ENCODE measurements at regions not wholly inside any gene's neighbourhood (a gene's known extent, or its start where the extent isn't known, plus 50 kb on each side); places are given as distances from the start of the nearest gene placed in this dataset.
A peak's percentile ranks its signal among the peaks of the same experiment; 100 is the strongest.

DNA sequence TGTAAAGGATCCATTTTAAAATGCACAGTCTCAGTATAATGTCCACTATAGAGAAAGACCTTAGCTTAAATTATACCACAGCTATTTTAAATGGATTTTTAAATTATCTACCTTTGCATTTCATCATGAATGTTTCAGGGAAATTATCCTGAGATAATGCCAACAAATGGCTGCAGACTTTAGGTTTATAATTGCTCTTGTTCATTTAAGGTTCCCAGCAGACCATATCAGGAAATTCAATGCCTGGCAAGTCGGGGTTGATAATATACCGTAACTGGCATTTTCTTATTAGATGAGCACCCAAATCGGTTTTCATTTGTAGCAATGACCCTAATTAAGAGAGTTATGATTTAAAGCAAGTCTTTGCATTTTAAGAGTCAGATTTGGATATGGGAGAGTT, 227.1 kb upstream of the ARRDC4 start:
- H3F3A ChIP-seq (ENCODE audit: insufficient read depth, low read length) = no peaks in the 10 kb centered on the region
- TF ChIP-seq EZH2 (optimal IDR thresholded peaks at IDR 0.05; ENCODE audit: low read depth, low read length) (no peak), EZH2phosphoT487 (IDR thresholded peaks at IDR 0.05; ENCODE audit: low read length) (no peak)
- TF ChIP-seq, protein P1, sequence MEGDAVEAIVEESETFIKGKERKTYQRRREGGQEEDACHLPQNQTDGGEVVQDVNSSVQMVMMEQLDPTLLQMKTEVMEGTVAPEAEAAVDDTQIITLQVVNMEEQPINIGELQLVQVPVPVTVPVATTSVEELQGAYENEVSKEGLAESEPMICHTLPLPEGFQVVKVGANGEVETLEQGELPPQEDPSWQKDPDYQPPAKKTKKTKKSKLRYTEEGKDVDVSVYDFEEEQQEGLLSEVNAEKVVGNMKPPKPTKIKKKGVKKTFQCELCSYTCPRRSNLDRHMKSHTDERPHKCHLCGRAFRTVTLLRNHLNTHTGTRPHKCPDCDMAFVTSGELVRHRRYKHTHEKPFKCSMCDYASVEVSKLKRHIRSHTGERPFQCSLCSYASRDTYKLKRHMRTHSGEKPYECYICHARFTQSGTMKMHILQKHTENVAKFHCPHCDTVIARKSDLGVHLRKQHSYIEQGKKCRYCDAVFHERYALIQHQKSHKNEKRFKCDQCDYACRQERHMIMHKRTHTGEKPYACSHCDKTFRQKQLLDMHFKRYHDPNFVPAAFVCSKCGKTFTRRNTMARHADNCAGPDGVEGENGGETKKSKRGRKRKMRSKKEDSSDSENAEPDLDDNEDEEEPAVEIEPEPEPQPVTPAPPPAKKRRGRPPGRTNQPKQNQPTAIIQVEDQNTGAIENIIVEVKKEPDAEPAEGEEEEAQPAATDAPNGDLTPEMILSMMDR (IDR thresholded peaks at IDR 0.05; ENCODE audit: low read length) = no peak
- H3K9me2 ChIP-seq (replicated peaks; ENCODE audit: insufficient read depth, low read length) = no peaks in the 10 kb centered on the region
- no peak overlapping the region for H3K9ac ChIP-seq (ENCODE audit: low read length)
- H3K27me3 ChIP-seq (replicated peaks; ENCODE audit: insufficient read depth, low read length) = no peaks in the 10 kb centered on the region
- no peaks in the 10 kb centered on the region for H3K4me1 ChIP-seq (ENCODE audit: low read length)
- no peaks in the 10 kb centered on the region for H3K9me3 ChIP-seq (replicated peaks; ENCODE audit: insufficient read depth, low read length)
- no peak for DNase-seq
- H4K20me1 ChIP-seq (ENCODE audit: insufficient read depth, low read length) = no peaks in the 10 kb centered on the region
- no peak overlapping the region for H3K4me3 ChIP-seq (ENCODE audit: low read length)
- no peaks in the 10 kb centered on the region for H3K79me2 ChIP-seq (ENCODE audit: low read length)
- H2AFZ ChIP-seq (ENCODE audit: low read length) = no peak overlapping the region
- H3K4me2 ChIP-seq (ENCODE audit: low read depth, low read length) = no peak overlapping the region
- H3K36me3 ChIP-seq (replicated peaks; ENCODE audit: insufficient read depth, low read length) = no peaks in the 10 kb centered on the region
- no peak overlapping the region for H3K27ac ChIP-seq (ENCODE audit: low read length)

DNA sequence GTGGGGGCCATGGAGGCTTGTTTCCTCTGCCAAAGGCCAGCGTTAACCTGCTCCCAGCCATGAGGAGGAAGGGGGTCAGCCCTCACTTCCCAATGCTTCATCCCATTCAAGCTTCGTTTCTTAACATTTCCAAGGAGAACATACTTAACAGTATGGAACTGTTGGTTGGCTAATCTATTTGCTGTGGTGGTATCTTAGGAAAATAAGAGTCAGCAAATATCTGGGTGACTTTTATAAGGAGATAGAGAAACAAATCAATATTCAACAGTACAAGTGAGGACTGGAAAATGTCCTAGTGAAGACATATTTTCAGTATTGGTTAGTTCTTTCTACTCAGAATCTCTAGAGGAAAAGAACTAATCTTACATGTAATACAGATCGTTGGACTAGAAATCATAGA, 223.8 kb upstream of the ARRDC4 start:
- no peak overlapping the region for H3K4me2 ChIP-seq (ENCODE audit: low read depth, low read length)
- no peaks in the 10 kb centered on the region for H3K9me3 ChIP-seq (replicated peaks; ENCODE audit: insufficient read depth, low read length)
- no peaks in the 10 kb centered on the region for H3K27me3 ChIP-seq (replicated peaks; ENCODE audit: insufficient read depth, low read length)
- no peaks in the 10 kb centered on the region for H4K20me1 ChIP-seq (ENCODE audit: insufficient read depth, low read length)
- no peak overlapping the region for H2AFZ ChIP-seq (ENCODE audit: low read length)
- no peaks in the 10 kb centered on the region for H3K36me3 ChIP-seq (replicated peaks; ENCODE audit: insufficient read depth, low read length)
- no peaks in the 10 kb centered on the region for H3F3A ChIP-seq (ENCODE audit: insufficient read depth, low read length)
- no peaks in the 10 kb centered on the region for H3K79me2 ChIP-seq (ENCODE audit: low read length)
- H3K27ac ChIP-seq (ENCODE audit: low read length) = no peak overlapping the region
- DNase-seq = no peak
- TF ChIP-seq, protein P1 (IDR thresholded peaks at IDR 0.05; ENCODE audit: low read length) = no peak
- TF ChIP-seq EZH2phosphoT487 (IDR thresholded peaks at IDR 0.05; ENCODE audit: low read length) = no peak
- no peak for TF ChIP-seq EZH2 (optimal IDR thresholded peaks at IDR 0.05; ENCODE audit: low read depth, low read length)
- no peaks in the 10 kb centered on the region for H3K9me2 ChIP-seq (replicated peaks; ENCODE audit: insufficient read depth, low read length)
- no peaks in the 10 kb centered on the region for H3K4me1 ChIP-seq (ENCODE audit: low read length)
- no peak overlapping the region for H3K4me3 ChIP-seq (ENCODE audit: low read length)
- no peak overlapping the region for H3K9ac ChIP-seq (ENCODE audit: low read length)

DNA sequence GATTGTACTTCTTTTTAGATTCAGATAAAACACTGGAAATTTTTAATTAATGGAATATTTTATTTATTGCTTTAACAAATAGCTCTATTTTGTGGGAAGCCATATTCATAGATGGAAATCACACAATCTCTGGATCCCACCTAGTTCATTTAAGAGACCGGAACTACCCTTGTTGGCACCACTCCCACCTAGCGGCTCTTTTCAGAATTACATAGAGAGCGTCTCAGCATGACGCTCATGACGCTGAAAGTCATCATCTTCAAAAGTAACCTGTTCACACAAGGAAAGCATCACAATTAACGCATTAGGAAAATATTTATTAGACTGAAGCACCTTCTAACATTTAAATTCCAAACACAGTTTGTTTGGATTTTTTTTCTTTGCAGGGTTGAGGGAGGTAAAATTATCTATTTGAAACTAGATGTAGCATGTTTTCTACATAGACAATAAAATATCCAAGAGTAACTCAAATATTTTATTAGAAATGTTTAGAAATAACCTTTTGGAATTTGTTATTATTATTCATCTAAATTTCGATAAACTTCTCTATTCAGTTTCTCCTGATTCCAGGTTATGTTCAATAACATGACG, 214.9 kb upstream of the ARRDC4 start:
- H3K27me3 ChIP-seq (replicated peaks; ENCODE audit: insufficient read depth, low read length) = no peaks in the 10 kb centered on the region
- no peaks in the 10 kb centered on the region for H3F3A ChIP-seq (ENCODE audit: insufficient read depth, low read length)
- no peak overlapping the region for H3K27ac ChIP-seq (ENCODE audit: low read length)
- no peaks in the 10 kb centered on the region for H3K9me3 ChIP-seq (replicated peaks; ENCODE audit: insufficient read depth, low read length)
- DNase-seq = peak; percentile 45
- H3K4me1 ChIP-seq (ENCODE audit: low read length) = no peaks in the 10 kb centered on the region
- H3K79me2 ChIP-seq (ENCODE audit: low read length) = no peaks in the 10 kb centered on the region
- no peak overlapping the region for H3K4me3 ChIP-seq (ENCODE audit: low read length)
- no peaks in the 10 kb centered on the region for H3K36me3 ChIP-seq (replicated peaks; ENCODE audit: insufficient read depth, low read length)
- TF ChIP-seq EZH2 (optimal IDR thresholded peaks at IDR 0.05; ENCODE audit: low read depth, low read length) = no peak
- TF ChIP-seq, protein P1 (IDR thresholded peaks at IDR 0.05; ENCODE audit: low read length) = peak; percentile 66
- no peak overlapping the region for H2AFZ ChIP-seq (ENCODE audit: low read length)
- no peaks in the 10 kb centered on the region for H3K9me2 ChIP-seq (replicated peaks; ENCODE audit: insufficient read depth, low read length)
- H3K4me2 ChIP-seq (ENCODE audit: low read depth, low read length) = no peak overlapping the region
- H3K9ac ChIP-seq (ENCODE audit: low read length) = no peak overlapping the region
- no peaks in the 10 kb centered on the region for H4K20me1 ChIP-seq (ENCODE audit: insufficient read depth, low read length)

Measured in MM.1S (cell line).